PC-3 (cell line): ENCODE measurements at regions not wholly inside any gene's neighbourhood (a gene's known extent, or its start where the extent isn't known, plus 50 kb on each side); places are given as distances from the start of the nearest gene placed in this dataset.

Source experiments
- EZH2 ChIP-seq: fragments of 300-600 bp; sonication (generic); IDR thresholded peaks from one replicate; pipeline ENCODE4 v1.6.1; 2017; ENCODE audit warnings: antibody characterized with exemption, mild to moderate bottlenecking, low read length; ENCODE audit not compliant: unreplicated experiment
- EZH2phosphoT487 ChIP-seq: fragments of 300-600 bp; sonication (generic); IDR thresholded peaks from 2 replicates; pipeline ENCODE4 v1.6.1; 2018; ENCODE audit warnings: mild to moderate bottlenecking, antibody characterized with exemption, low read length, borderline replicate concordance
- TF ChIP-seq, protein P1 (sequence below): fragments of 300-600 bp; sonication (generic); conservative IDR thresholded peaks from 2 replicates; pipeline ENCODE4 v1.5.1; 2017; ENCODE audit warnings: antibody characterized with exemption, low read depth, mild to moderate bottlenecking, low read length

GRCh38 chr15:95684693-95685115 lies 645.8 kb upstream of the NR2F2 start:
- TF ChIP-seq, protein P1, sequence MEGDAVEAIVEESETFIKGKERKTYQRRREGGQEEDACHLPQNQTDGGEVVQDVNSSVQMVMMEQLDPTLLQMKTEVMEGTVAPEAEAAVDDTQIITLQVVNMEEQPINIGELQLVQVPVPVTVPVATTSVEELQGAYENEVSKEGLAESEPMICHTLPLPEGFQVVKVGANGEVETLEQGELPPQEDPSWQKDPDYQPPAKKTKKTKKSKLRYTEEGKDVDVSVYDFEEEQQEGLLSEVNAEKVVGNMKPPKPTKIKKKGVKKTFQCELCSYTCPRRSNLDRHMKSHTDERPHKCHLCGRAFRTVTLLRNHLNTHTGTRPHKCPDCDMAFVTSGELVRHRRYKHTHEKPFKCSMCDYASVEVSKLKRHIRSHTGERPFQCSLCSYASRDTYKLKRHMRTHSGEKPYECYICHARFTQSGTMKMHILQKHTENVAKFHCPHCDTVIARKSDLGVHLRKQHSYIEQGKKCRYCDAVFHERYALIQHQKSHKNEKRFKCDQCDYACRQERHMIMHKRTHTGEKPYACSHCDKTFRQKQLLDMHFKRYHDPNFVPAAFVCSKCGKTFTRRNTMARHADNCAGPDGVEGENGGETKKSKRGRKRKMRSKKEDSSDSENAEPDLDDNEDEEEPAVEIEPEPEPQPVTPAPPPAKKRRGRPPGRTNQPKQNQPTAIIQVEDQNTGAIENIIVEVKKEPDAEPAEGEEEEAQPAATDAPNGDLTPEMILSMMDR = no peak
- no peak for TF ChIP-seq EZH2phosphoT487
- no peak for TF ChIP-seq EZH2
